Adrenal gland (tissue), 9 donors: ENCODE measurements at regions not wholly inside any gene's neighbourhood (a gene's known extent, or its start where the extent isn't known, plus 50 kb on each side); places are given as distances from the start of the nearest gene placed in this dataset.

ENCODE experiments used
- DNase-seq, 7 donors: peaks; one replicate each; pipeline ENCODE4 v3.0.0-alpha.2; 2019 to 2020
- H3K27ac ChIP-seq, 5 donors: fragments of 200-600 bp; sonication (generic) in 4 of 5; 1 replicate in 3 of 5; 2 replicates in 2 of 5; pipeline versions ENCODE4 v1.5.1 to v1.8.0; 2016 to 2020; ENCODE audit warnings: mild to moderate bottlenecking in 1 of 5
- H3K27me3 ChIP-seq: fragments of 200-600 bp; 2 replicates; pipeline ENCODE4 v1.8.0; 2021
- H3K36me3 ChIP-seq, 2 donors: fragments of 200-600 bp; replicated peaks in 1 of 2; 1 replicate in 1 of 2; 2 replicates in 1 of 2; pipeline versions ENCODE4 v1.5.1 to v1.8.0; 2018 to 2022
- H3K4me1 ChIP-seq, 2 donors: fragments of 200-600 bp; replicated peaks in 1 of 2; 1 replicate in 1 of 2; 2 replicates in 1 of 2; pipeline versions ENCODE4 v1.5.1 to v1.8.0; 2018 to 2021
- H3K4me3 ChIP-seq, 4 donors: fragments of 200-600 bp; sonication (generic) in 3 of 4; one replicate each; pipeline ENCODE4 v1.5.1; 2016 to 2018
- H3K9me3 ChIP-seq, 3 donors: fragments of 200-600 bp; sonication (generic) in 1 of 3; replicated peaks in 1 of 3; 1 replicate in 2 of 3; 2 replicates in 1 of 3; pipeline versions ENCODE4 v1.5.1 to v1.8.0; 2016 to 2021
- CTCF ChIP-seq, 6 experiments: fragments of 450-650 bp in 4 of 6; fragments of 200-600 bp in 2 of 6; sonication (generic) in 1 of 6; IDR thresholded peaks; 1 replicate in 5 of 6; 2 replicates in 1 of 6; pipeline versions ENCODE4 v1.5.1 to v1.8.0; 2016 to 2021; ENCODE audit warnings: antibody characterized with exemption in 6 of 6, mild to moderate bottlenecking in 2 of 6, moderate library complexity in 1 of 6
- POLR2A ChIP-seq, 2 donors: fragments of 450-650 bp; IDR thresholded peaks; one replicate each; pipeline ENCODE4 v1.6.1; 2017; ENCODE audit warnings: antibody characterized with exemption in 2 of 2, mild to moderate bottlenecking in 2 of 2, moderate library complexity in 1 of 2
- WGBS, 4 donors: extraction: QIAGEN DNeasy Blood & Tissue Kit in 2 of 4; methylation state at CpG; one replicate each; pipeline versions ENCODE4 v1.1.5 to v1.1.7; 2013 to 2017; 5-methylcytosine and 5-hydroxymethylcytosine counted together
- intact Hi-C, 2 donors: fragments of 100-400 bp; cut with DNase I; formaldehyde crosslinking; loops; one replicate each; pipeline versions ENCODE4 v1.14.1 to v1.15.0; 2022 to 2023
- donor health status: healthy with polysubstance abuse.
- donor health status: Bipolar disorder and iron deficiency.
- donor health status: DM: yes; HTN: yes; CAD: no.
- donor health status: DM: no; HTN: no; CAD: no.
- donor health status: DM: no; HTN: no; CAD: no.

GRCh38 chr1:199307496-199308264 is 668.8 kb downstream of the PTPRC start:
- TF ChIP-seq CTCF (IDR thresholded peaks at IDR 0.05), result no peak
- no peak for TF ChIP-seq POLR2A (IDR thresholded peaks at IDR 0.05)
- no peaks in the 10 kb centered on the region for H3K27me3 ChIP-seq
- H3K27ac ChIP-seq, result no peak overlapping the region
- no peaks in the 10 kb centered on the region for H3K9me3 ChIP-seq
- 75 to 84% (median 79%) methylated on average over 6 of the region's 6 CpGs for WGBS, 4 donors
- no peaks in the 10 kb centered on the region for H3K36me3 ChIP-seq
- H3K4me1 ChIP-seq, result no peaks in the 10 kb centered on the region
- no peak for DNase-seq
- intact Hi-C loops, result no loop called here
- H3K4me3 ChIP-seq, result no peak overlapping the region

- no peaks in the 10 kb centered on the region for H3K4me1 ChIP-seq
- no peak overlapping the region for H3K27ac ChIP-seq
- no peak overlapping the region for H3K4me3 ChIP-seq
- no peaks in the 10 kb centered on the region for H3K36me3 ChIP-seq
- DNase-seq, result no peak
- H3K27me3 ChIP-seq, result no peaks in the 10 kb centered on the region
- TF ChIP-seq CTCF (IDR thresholded peaks at IDR 0.05) (no peak), POLR2A (IDR thresholded peaks at IDR 0.05) (no peak)
- H3K9me3 ChIP-seq, result no peaks in the 10 kb centered on the region
- intact Hi-C loops, result no loop called here
- WGBS, 4 donors, result 79 to 93% (median 91%) methylated on average over 5 of the region's 5 CpGs
These were observed 669.6 kb downstream of the PTPRC start for GRCh38 chr1:199308349-199308846.

GRCh38 chr1:199310708-199311107 is 671.9 kb downstream of the PTPRC start:
- no peaks in the 10 kb centered on the region for H3K4me1 ChIP-seq
- DNase-seq, result no peak

More at GRCh38 chr1:199310708-199311107, 671.9 kb downstream of the PTPRC start:
- H3K9me3 ChIP-seq, result no peaks in the 10 kb centered on the region
- WGBS, 4 donors, result 63 to 85% (median 72%) methylated on average over 2 of the region's 2 CpGs
- H3K4me3 ChIP-seq, result no peak overlapping the region
- TF ChIP-seq POLR2A (IDR thresholded peaks at IDR 0.05) (no peak), CTCF (IDR thresholded peaks at IDR 0.05) (no peak)
- no peaks in the 10 kb centered on the region for H3K36me3 ChIP-seq
- no peak overlapping the region for H3K27ac ChIP-seq
- no peaks in the 10 kb centered on the region for H3K27me3 ChIP-seq
- intact Hi-C loops, result no loop called here
